HCT116 (cell line): ENCODE measurements at regions not wholly inside any gene's neighbourhood (a gene's known extent, or its start where the extent isn't known, plus 50 kb on each side); places are given as distances from the start of the nearest gene placed in this dataset.

ENCODE experiments used
- ATAC-seq: fragments of 200-7000 bp; cut with Tn5 transposase; 2 replicates; pipeline ENCODE4 v1.9.1; 2020; ENCODE audit warnings: mild to moderate bottlenecking, moderate library complexity
- BruUV-seq: library from RNA; stranded (reverse); fragments of 400-500 nt; replicated peaks from 2 replicates; lab custom pipeline; 2021; lab: Mats Ljungman, UMichigan
- CTCF ChIA-PET: fragments of 300-600 bp; sonication (Branson Sonifier 250); formaldehyde crosslinking; loops from one replicate; lab custom pipeline; 2021; ENCODE audit warnings: antibody characterized with exemption; lab: Charles Lee
- POLR2A ChIA-PET: fragments of 300-600, 350-600 bp; sonication (Branson Sonifier 250); formaldehyde crosslinking; loops from one replicate; lab custom pipeline; 2021; ENCODE audit warnings: antibody characterized with exemption; lab: Charles Lee
- RAD21 ChIA-PET, 2 experiments: fragments of 300-600 bp; sonication (Branson Sonifier 250); formaldehyde crosslinking; loops; one replicate each; lab custom pipeline; 2023; ENCODE audit warnings: low total read pairs in 2 of 2; ENCODE audit not compliant: uncharacterized antibody in 2 of 2, unreplicated experiment in 2 of 2, low non-redundant PET in 1 of 2; lab: Charles Lee
- DNase-seq: peaks from one replicate; pipeline ENCODE4 v3.0.0-alpha.2; 2010; ENCODE audit warnings: low read depth, low spot score
- H2AFZ ChIP-seq: fragments of 200-600 bp; shearing (Covaris generic), sonication (generic); 2 replicates; pipeline ENCODE4 v1.6.1; 2017; ENCODE audit warnings: low read depth, mixed run types, mixed read lengths, antibody characterized with exemption, low read length; ENCODE audit not compliant: poor library complexity, severe bottlenecking
- H3K27ac ChIP-seq: 2 replicates; pipeline ENCODE4 v1.5.1; 2012; ENCODE audit warnings: low read depth, low read length
- H3K27me3 ChIP-seq: fragments of 200-600 bp; sonication (generic); 2 replicates; pipeline ENCODE4 v1.6.1; 2016; ENCODE audit warnings: mixed run types, low read length, mixed read lengths; ENCODE audit not compliant: insufficient read depth
- H3K36me3 ChIP-seq, 2 experiments: fragments of 200-500 bp in 1 of 2; fragments of 200-600 bp in 1 of 2; sonication (Bioruptor generic) in 1 of 2; sonication (generic) in 1 of 2; 2 replicates each; pipeline versions ENCODE4 v1.5.1 to v1.6.1; 2014 to 2016; ENCODE audit warnings: low read length in 2 of 2, inconsistent platforms in 1 of 2, mixed read lengths in 1 of 2, mixed run types in 1 of 2; ENCODE audit not compliant: insufficient read depth in 2 of 2, control insufficient read depth in 1 of 2
- H3K4me1 ChIP-seq, 2 experiments: fragments of 200-600 bp in 1 of 2; sonication (generic) in 1 of 2; 2 replicates each; pipeline versions ENCODE4 v1.5.1 to v1.6.1; 2012 to 2017; ENCODE audit warnings: low read length in 2 of 2, inconsistent platforms in 1 of 2, mild to moderate bottlenecking in 1 of 2, mixed read lengths in 1 of 2, mixed run types in 1 of 2, moderate library complexity in 1 of 2; ENCODE audit not compliant: insufficient read depth in 2 of 2, control insufficient read depth in 1 of 2
- H3K4me2 ChIP-seq: fragments of 200-600 bp; sonication (generic); 2 replicates; pipeline ENCODE4 v1.6.1; 2017; ENCODE audit warnings: mixed run types, low read length, mixed read lengths
- H3K4me3 ChIP-seq, 2 experiments: fragments of 200-600 bp in 1 of 2; sonication (generic) in 1 of 2; replicated peaks in 1 of 2; 2 replicates each; pipeline ENCODE4 v1.5.1; 2011 to 2016; ENCODE audit warnings: low read length in 2 of 2, control low read depth in 1 of 2, low read depth in 1 of 2, mild to moderate bottlenecking in 1 of 2, mixed read lengths in 1 of 2, mixed run types in 1 of 2
- H3K79me2 ChIP-seq: fragments of 200-600 bp; sonication (generic); 2 replicates; pipeline ENCODE4 v1.6.1; 2017; ENCODE audit warnings: mild to moderate bottlenecking, mixed run types, low read length, moderate library complexity, mixed read lengths; ENCODE audit not compliant: insufficient read depth
- H3K9ac ChIP-seq: fragments of 200-600 bp; sonication (generic); 2 replicates; pipeline ENCODE4 v1.6.1; 2016; ENCODE audit warnings: low read length, mixed read lengths
- H3K9me2 ChIP-seq: fragments of 200-600 bp; sonication (generic), shearing (Covaris generic); 2 replicates; pipeline ENCODE4 v1.6.1; 2017; ENCODE audit warnings: mixed run types, mild to moderate bottlenecking, moderate library complexity; ENCODE audit not compliant: insufficient read depth
- H3K9me3 ChIP-seq, 2 experiments: fragments of 200-500 bp in 1 of 2; fragments of 200-600 bp in 1 of 2; sonication (Bioruptor generic) in 1 of 2; sonication (generic) in 1 of 2; 2 replicates each; pipeline ENCODE4 v1.6.1; 2014 to 2017; ENCODE audit warnings: low read length in 2 of 2, mixed read lengths in 2 of 2, inconsistent platforms in 1 of 2, low read depth in 1 of 2, mild to moderate bottlenecking in 1 of 2, mixed run types in 1 of 2, moderate library complexity in 1 of 2; ENCODE audit not compliant: control insufficient read depth in 1 of 2, insufficient read depth in 1 of 2
- H4K20me1 ChIP-seq: fragments of 200-600 bp; sonication (generic), shearing (Covaris generic); 2 replicates; pipeline ENCODE4 v1.6.1; 2017; ENCODE audit warnings: mixed run types, mild to moderate bottlenecking, moderate library complexity; ENCODE audit not compliant: insufficient read depth
- CBX3 ChIP-seq: IDR thresholded peaks from 2 replicates; pipeline ENCODE4 v1.6.1; 2012; ENCODE audit warnings: low read depth
- ELF1 ChIP-seq: IDR thresholded peaks from 2 replicates; pipeline ENCODE4 v1.6.1; 2012; ENCODE audit warnings: low read depth, borderline replicate concordance
- EZH2phosphoT487 ChIP-seq: fragments of 200-600 bp; IDR thresholded peaks from 2 replicates; pipeline ENCODE4 v1.6.1; 2018; ENCODE audit warnings: antibody characterized with exemption, borderline replicate concordance
- FOSL1 ChIP-seq: IDR thresholded peaks from 2 replicates; pipeline ENCODE4 v1.6.1; 2012; ENCODE audit warnings: low read depth
- JUND ChIP-seq: IDR thresholded peaks from 2 replicates; pipeline ENCODE4 v1.6.1; 2012
- POLR2A ChIP-seq: IDR thresholded peaks from 2 replicates; pipeline ENCODE4 v1.7.0; 2011; ENCODE audit warnings: borderline replicate concordance; ENCODE audit not compliant: insufficient read depth, insufficient read length; ENCODE audit errors: extremely low read depth
- POLR2AphosphoS5 ChIP-seq: IDR thresholded peaks from 2 replicates; pipeline ENCODE4 v1.6.1; 2011; ENCODE audit warnings: mild to moderate bottlenecking, low read depth, low read length, moderate library complexity
- RAD21 ChIP-seq: IDR thresholded peaks from 2 replicates; pipeline ENCODE4 v1.6.1; 2012; ENCODE audit warnings: low read depth, mild to moderate bottlenecking
- SIN3A ChIP-seq: IDR thresholded peaks from 2 replicates; pipeline ENCODE4 v1.6.1; 2012; ENCODE audit warnings: low read depth
- SRF ChIP-seq: IDR thresholded peaks from 2 replicates; pipeline ENCODE4 v1.6.1; 2012; ENCODE audit warnings: low read depth
- TCF7L2 ChIP-seq: IDR thresholded peaks from 2 replicates; pipeline ENCODE4 v1.7.0; 2011; ENCODE audit warnings: borderline replicate concordance, inconsistent platforms; ENCODE audit not compliant: insufficient read depth, insufficient read length; ENCODE audit errors: extremely low read depth
- YY1 ChIP-seq: IDR thresholded peaks from 2 replicates; pipeline ENCODE4 v1.6.1; 2011; ENCODE audit warnings: low read length, low read depth, moderate library complexity, mild to moderate bottlenecking; ENCODE audit not compliant: insufficient replicate concordance; ENCODE audit errors: extremely low read depth
- ZBTB33 ChIP-seq: IDR thresholded peaks from 2 replicates; pipeline ENCODE4 v1.6.1; 2011; ENCODE audit warnings: mild to moderate bottlenecking, low read length, moderate library complexity; ENCODE audit not compliant: insufficient replicate concordance; ENCODE audit errors: extremely low read depth
- ZFX ChIP-seq: fragments of 450-650 bp; IDR thresholded peaks from 2 replicates; pipeline ENCODE4 v1.6.1; 2017
- intact Hi-C: fragments of 100-400 bp; cut with micrococcal nuclease; formaldehyde crosslinking; loops from 2 replicates; pipeline ENCODE4 v1.10.0; 2022

GRCh38 chr6:11878029-11878428 lies 99.4 kb upstream of the ADTRP start:
- no peak for ATAC-seq
- POLR2A ChIA-PET, result no interaction called here

GRCh38 chr6:11876934-11877433 lies 98.4 kb upstream of the ADTRP start:
- H3K4me3 ChIP-seq, result no peak overlapping the region
- H3K9ac ChIP-seq, result no peak overlapping the region
- no peaks in the 10 kb centered on the region for H3K9me3 ChIP-seq
- no TSS peak for BruUV-seq
- no peak overlapping the region for H3K4me2 ChIP-seq
- intact Hi-C loops, result no loop called here
- no peaks in the 10 kb centered on the region for H3K36me3 ChIP-seq
- ChIA-PET CTCF (no interaction called here), RAD21 (no interaction called here), POLR2A (interaction anchor here (0.6 kb wide), 1 partner anchor 23 kb away, joined by 5 read pairs; no protein-coding TSS in a partner anchor)
- no peaks in the 10 kb centered on the region for H3K4me1 ChIP-seq
- no peaks in the 10 kb centered on the region; the same call in 1 of the 2 replicates for H4K20me1 ChIP-seq
- H2AFZ ChIP-seq, result no peak overlapping the region
- no peaks in the 10 kb centered on the region for H3K9me2 ChIP-seq
- no peaks in the 10 kb centered on the region for H3K79me2 ChIP-seq
- no peak for TF ChIP-seq JUND
- no peak for TF ChIP-seq FOSL1
- no peak for TF ChIP-seq POLR2A
- TF ChIP-seq ELF1, result no peak
- no peak for TF ChIP-seq ZBTB33
- no peak for TF ChIP-seq RAD21
- TF ChIP-seq EZH2phosphoT487, result no peak
- TF ChIP-seq YY1, result no peak
- TF ChIP-seq ZFX, result no peak
- no peak for TF ChIP-seq TCF7L2
- TF ChIP-seq CBX3, result no peak
- TF ChIP-seq SIN3A, result no peak
- no peak for TF ChIP-seq POLR2AphosphoS5
- no peaks in the 10 kb centered on the region for H3K27me3 ChIP-seq
- ATAC-seq (no peak), DNase-seq (no peak)
- H3K27ac ChIP-seq, result no peak overlapping the region

More at GRCh38 chr6:11878029-11878428, 99.4 kb upstream of the ADTRP start:
- Histone ChIP-seq H3K9me2 (no peaks in the 10 kb centered on the region), H3K4me3 (no peak overlapping the region), H3K4me2 (no peak overlapping the region), H3K9ac (no peak overlapping the region), H3K27me3 (no peaks in the 10 kb centered on the region), H3K36me3 (no peaks in the 10 kb centered on the region), H3K4me1 (no peaks in the 10 kb centered on the region), H2AFZ (no peak overlapping the region), H3K9me3 (no peaks in the 10 kb centered on the region), H4K20me1 (no peaks in the 10 kb centered on the region; the same call in 1 of the 2 replicates), H3K27ac (no peak overlapping the region), H3K79me2 (no peaks in the 10 kb centered on the region)
- intact Hi-C loops, result no loop called here
- no peak for DNase-seq
- no TSS peak for BruUV-seq
- no peak for TF ChIP-seq SRF
- ChIA-PET RAD21 (no interaction called here), CTCF (no interaction called here)
